DND-41 (cell line): ENCODE measurements at regions not wholly inside any gene's neighbourhood (a gene's known extent, or its start where the extent isn't known, plus 50 kb on each side); places are given as distances from the start of the nearest gene placed in this dataset.

ENCODE experiments used
- EZH2 ChIP-seq: IDR thresholded peaks from 3 replicates; pipeline ENCODE4 v1.6.1; 2012; ENCODE audit warnings: borderline replicate concordance, low read depth, mild to moderate bottlenecking, moderate library complexity, low read length, inconsistent platforms; ENCODE audit not compliant: severe bottlenecking
- TF ChIP-seq, protein P1 (sequence below): IDR thresholded peaks from 2 replicates; pipeline ENCODE4 v1.5.1; 2012; ENCODE audit warnings: borderline replicate concordance, low read length, moderate library complexity, mild to moderate bottlenecking; ENCODE audit not compliant: poor library complexity, severe bottlenecking; ENCODE audit errors: extremely low read depth

DNA sequence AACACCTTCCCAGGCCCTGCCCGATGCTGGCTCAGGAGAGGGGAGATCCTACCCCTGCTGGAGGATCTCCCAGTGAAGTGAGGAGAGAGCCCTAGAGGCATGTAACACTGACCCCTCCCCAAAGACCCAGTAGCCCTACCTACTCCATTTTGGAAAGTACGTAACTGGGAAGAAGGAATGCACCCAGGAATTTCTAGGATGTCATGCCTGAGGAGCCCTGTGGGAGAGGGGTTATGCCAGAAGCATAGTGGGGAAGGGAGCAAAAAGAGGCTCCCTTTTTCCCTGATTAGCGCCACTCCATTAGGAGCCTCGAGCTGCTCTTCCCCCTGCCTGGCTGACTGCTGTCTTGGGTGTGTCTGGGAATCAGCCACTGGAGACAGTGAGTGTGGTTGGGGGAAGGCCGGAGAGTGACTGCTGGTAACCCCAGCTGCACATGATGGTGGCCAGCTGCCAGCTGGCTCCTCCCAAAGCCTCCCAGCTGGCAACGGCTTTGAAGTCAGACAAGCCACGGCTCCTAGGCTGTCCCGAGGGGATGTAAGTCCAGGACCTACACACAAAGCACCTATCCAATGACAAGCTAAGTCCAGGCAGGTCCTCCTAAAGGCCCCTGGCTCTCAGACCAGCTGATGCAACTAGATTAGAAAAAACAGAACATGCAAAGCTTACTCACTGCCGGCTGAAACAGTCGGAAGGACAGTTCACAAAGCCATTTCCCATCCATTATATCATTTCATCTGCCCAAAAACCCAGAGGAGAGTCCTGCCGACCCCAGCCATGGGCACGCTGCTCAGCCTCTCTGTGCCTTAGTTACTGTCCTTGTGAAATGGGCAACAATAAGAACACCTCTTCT is 136.5 kb upstream of the ABCA1 start:
- TF ChIP-seq EZH2 = no peak
- TF ChIP-seq, protein P1, sequence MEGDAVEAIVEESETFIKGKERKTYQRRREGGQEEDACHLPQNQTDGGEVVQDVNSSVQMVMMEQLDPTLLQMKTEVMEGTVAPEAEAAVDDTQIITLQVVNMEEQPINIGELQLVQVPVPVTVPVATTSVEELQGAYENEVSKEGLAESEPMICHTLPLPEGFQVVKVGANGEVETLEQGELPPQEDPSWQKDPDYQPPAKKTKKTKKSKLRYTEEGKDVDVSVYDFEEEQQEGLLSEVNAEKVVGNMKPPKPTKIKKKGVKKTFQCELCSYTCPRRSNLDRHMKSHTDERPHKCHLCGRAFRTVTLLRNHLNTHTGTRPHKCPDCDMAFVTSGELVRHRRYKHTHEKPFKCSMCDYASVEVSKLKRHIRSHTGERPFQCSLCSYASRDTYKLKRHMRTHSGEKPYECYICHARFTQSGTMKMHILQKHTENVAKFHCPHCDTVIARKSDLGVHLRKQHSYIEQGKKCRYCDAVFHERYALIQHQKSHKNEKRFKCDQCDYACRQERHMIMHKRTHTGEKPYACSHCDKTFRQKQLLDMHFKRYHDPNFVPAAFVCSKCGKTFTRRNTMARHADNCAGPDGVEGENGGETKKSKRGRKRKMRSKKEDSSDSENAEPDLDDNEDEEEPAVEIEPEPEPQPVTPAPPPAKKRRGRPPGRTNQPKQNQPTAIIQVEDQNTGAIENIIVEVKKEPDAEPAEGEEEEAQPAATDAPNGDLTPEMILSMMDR = no peak
